HG03460 (cell line): ENCODE measurements at regions not wholly inside any gene's neighbourhood (a gene's known extent, or its start where the extent isn't known, plus 50 kb on each side); places are given as distances from the start of the nearest gene placed in this dataset.
"Not testable (repeated sequence)": the region's sequence is repeated elsewhere in the genome, so short reads cannot be mapped to it uniquely, and the experiment has no call there.

Experiments used
- ATAC-seq: cut with Tn5 transposase; IDR thresholded peaks from one replicate; pipeline ENCODE4 v1.9.1; 2021; ENCODE audit not compliant: unreplicated experiment

- ATAC-seq = no peak
Observed at GRCh38 chr21:35510294-35510693, 461.2 kb upstream of the RUNX1 start.

- ATAC-seq = no peak
Observed at GRCh38 chr21:35509001-35509704, 460.1 kb upstream of the RUNX1 start.

GRCh38 chr21:35508139-35508888 lies 459.2 kb upstream of the RUNX1 start:
- no peak for ATAC-seq

- no peak for ATAC-seq
Observed at GRCh38 chr21:35507181-35507759, 458.2 kb upstream of the RUNX1 start.

- no peak for ATAC-seq
Observed at GRCh38 chr21:35506771-35507170, 457.7 kb upstream of the RUNX1 start.

GRCh38 chr21:35506352-35506751 lies 457.2 kb upstream of the RUNX1 start:
- ATAC-seq = no peak

GRCh38 chr21:35504951-35505466 lies 455.9 kb upstream of the RUNX1 start:
- ATAC-seq = no peak

GRCh38 chr21:35504277-35504676 lies 455.2 kb upstream of the RUNX1 start:
- ATAC-seq = no peak

- no peak for ATAC-seq
Observed at GRCh38 chr21:35503671-35504070, 454.6 kb upstream of the RUNX1 start.

- ATAC-seq = no peak
Observed at GRCh38 chr21:35502821-35503220, 453.7 kb upstream of the RUNX1 start.

GRCh38 chr21:35497522-35497921 lies 448.4 kb upstream of the RUNX1 start:
- ATAC-seq = not testable (repeated sequence)

- no peak for ATAC-seq
Observed at GRCh38 chr21:35491920-35492678, 443.0 kb upstream of the RUNX1 start.

GRCh38 chr21:35491114-35491513 lies 442.0 kb upstream of the RUNX1 start:
- ATAC-seq = no peak

GRCh38 chr21:35489389-35489980 lies 440.4 kb upstream of the RUNX1 start:
- ATAC-seq = no peak

GRCh38 chr21:35488946-35489345 lies 439.8 kb upstream of the RUNX1 start:
- no peak for ATAC-seq

GRCh38 chr21:35485364-35485763 lies 436.3 kb upstream of the RUNX1 start:
- ATAC-seq = no peak

- ATAC-seq = no peak
Observed at GRCh38 chr21:35484851-35485250, 435.7 kb upstream of the RUNX1 start.

- no peak for ATAC-seq
Observed at GRCh38 chr21:35484032-35484431, 434.9 kb upstream of the RUNX1 start.

GRCh38 chr21:35482933-35483662 lies 434.0 kb upstream of the RUNX1 start:
- no peak for ATAC-seq

- ATAC-seq = no peak
Observed at GRCh38 chr21:35482096-35482495, 433.0 kb upstream of the RUNX1 start.
